ENCODE measurements at regions not wholly inside any gene's neighbourhood (a gene's known extent, or its start where the extent isn't known, plus 50 kb on each side); places are given as distances from the start of the nearest gene placed in this dataset.

- no peak for DNase-seq (ENCODE audit: low read depth in 4 of 4, low spot score in 3 of 4)
These were observed 52.0 kb upstream of the DLX4 start for GRCh38 chr17:49916854-49917515.

- no peak for DNase-seq (ENCODE audit: low read depth in 4 of 4, low spot score in 3 of 4)
These were observed 50.4 kb upstream of the DLX4 start for GRCh38 chr17:49918591-49918990.
